IMR-90 (cell line): ENCODE measurements at regions not wholly inside any gene's neighbourhood (a gene's known extent, or its start where the extent isn't known, plus 50 kb on each side); places are given as distances from the start of the nearest gene placed in this dataset.

Experiments
- BHLHE40 ChIP-seq: fragments of 150-350 bp; IDR thresholded peaks from 2 replicates; pipeline ENCODE4 v1.6.1; 2016; ENCODE audit warnings: mild to moderate bottlenecking, low read depth, low read length
- CEBPB ChIP-seq: IDR thresholded peaks from 2 replicates; pipeline ENCODE4 v1.6.1; 2012; ENCODE audit warnings: low read depth, low read length, improper control_type of control experiment
- CHD1 ChIP-seq: IDR thresholded peaks from 2 replicates; pipeline ENCODE4 v1.6.1; 2012; ENCODE audit warnings: low read depth, low read length, improper control_type of control experiment
- FOS ChIP-seq: fragments of 150-350 bp; IDR thresholded peaks from 2 replicates; pipeline ENCODE4 v1.6.1; 2016; ENCODE audit warnings: low read depth, low read length
- MAFK ChIP-seq: IDR thresholded peaks from 2 replicates; pipeline ENCODE4 v1.6.1; 2012; ENCODE audit warnings: low read depth, low read length, improper control_type of control experiment
- MAZ ChIP-seq: IDR thresholded peaks from 2 replicates; pipeline ENCODE4 v1.6.1; 2012; ENCODE audit warnings: low read depth, mild to moderate bottlenecking, low read length, improper control_type of control experiment, moderate library complexity, borderline replicate concordance
- MXI1 ChIP-seq: IDR thresholded peaks from 2 replicates; pipeline ENCODE4 v1.6.1; 2012; ENCODE audit warnings: low read depth, mild to moderate bottlenecking, low read length, moderate library complexity, borderline replicate concordance
- POLR2A ChIP-seq: IDR thresholded peaks from 2 replicates; pipeline ENCODE4 v1.6.1; 2012; ENCODE audit warnings: mild to moderate bottlenecking, low read depth, low read length
- RFX5 ChIP-seq: IDR thresholded peaks from 2 replicates; pipeline ENCODE4 v1.8.0; 2012; ENCODE audit warnings: low read depth, mild to moderate bottlenecking, low read length, moderate library complexity
- SMC3 ChIP-seq: fragments of 150-350 bp; IDR thresholded peaks from 2 replicates; pipeline ENCODE4 v1.6.1; 2016; ENCODE audit warnings: low read depth, mild to moderate bottlenecking, antibody characterized with exemption, low read length, moderate library complexity
- TF ChIP-seq, protein P1 (sequence below): conservative IDR thresholded peaks from 2 replicates; pipeline ENCODE4 v1.5.1; 2012; ENCODE audit warnings: mild to moderate bottlenecking, low read depth, low read length, improper control_type of control experiment
- TF ChIP-seq, protein P2 (sequence below): fragments of 150-350 bp; IDR thresholded peaks from 2 replicates; pipeline ENCODE4 v1.6.1; 2017; ENCODE audit warnings: mild to moderate bottlenecking, antibody characterized with exemption, low read length, low read depth

DNA sequence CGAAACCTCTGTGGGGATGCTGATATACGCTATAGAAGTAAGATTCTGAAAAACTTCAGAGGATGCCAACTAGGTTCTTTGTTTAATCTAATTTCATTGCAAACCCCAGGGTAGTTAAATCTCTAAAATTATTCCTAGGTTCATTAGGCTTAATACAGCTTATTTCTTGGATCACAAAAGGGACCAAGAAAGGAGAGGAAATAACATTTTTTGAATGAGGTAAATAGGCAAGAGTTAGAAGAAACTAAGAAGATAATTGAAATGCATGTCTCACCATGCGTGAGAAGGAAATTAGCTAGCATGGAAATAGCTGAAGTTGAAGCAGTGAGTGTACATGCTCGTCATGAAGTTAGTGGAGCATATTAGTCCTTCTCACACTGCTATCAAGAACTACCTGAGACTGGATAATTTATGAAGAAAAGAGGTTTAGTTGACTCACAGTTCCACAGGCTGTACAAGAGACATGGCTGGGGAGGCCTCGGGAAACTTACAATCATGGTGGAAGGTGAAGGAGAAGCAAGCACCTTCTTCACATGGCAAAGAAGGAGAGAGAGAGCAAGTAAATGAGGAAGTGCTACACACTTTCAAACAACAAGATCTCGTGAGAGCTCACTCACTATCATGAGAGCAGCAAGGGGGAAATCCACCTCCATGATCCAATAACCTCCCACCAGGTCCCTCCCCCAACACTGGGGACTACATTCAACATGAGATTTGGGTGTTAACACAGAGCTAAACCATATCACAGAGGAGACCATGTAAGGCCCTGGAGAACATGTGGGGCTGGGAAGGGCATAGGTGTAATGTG lies 125.1 kb upstream of the OSMR start:
- TF ChIP-seq, protein P1, sequence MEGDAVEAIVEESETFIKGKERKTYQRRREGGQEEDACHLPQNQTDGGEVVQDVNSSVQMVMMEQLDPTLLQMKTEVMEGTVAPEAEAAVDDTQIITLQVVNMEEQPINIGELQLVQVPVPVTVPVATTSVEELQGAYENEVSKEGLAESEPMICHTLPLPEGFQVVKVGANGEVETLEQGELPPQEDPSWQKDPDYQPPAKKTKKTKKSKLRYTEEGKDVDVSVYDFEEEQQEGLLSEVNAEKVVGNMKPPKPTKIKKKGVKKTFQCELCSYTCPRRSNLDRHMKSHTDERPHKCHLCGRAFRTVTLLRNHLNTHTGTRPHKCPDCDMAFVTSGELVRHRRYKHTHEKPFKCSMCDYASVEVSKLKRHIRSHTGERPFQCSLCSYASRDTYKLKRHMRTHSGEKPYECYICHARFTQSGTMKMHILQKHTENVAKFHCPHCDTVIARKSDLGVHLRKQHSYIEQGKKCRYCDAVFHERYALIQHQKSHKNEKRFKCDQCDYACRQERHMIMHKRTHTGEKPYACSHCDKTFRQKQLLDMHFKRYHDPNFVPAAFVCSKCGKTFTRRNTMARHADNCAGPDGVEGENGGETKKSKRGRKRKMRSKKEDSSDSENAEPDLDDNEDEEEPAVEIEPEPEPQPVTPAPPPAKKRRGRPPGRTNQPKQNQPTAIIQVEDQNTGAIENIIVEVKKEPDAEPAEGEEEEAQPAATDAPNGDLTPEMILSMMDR: no peak
- no peak for TF ChIP-seq SMC3
- no peak for TF ChIP-seq POLR2A
- TF ChIP-seq CEBPB: no peak
- no peak for TF ChIP-seq RFX5
- TF ChIP-seq MAFK: no peak
- no peak for TF ChIP-seq MXI1
- TF ChIP-seq FOS: no peak
- no peak for TF ChIP-seq BHLHE40
- TF ChIP-seq, protein P2, sequence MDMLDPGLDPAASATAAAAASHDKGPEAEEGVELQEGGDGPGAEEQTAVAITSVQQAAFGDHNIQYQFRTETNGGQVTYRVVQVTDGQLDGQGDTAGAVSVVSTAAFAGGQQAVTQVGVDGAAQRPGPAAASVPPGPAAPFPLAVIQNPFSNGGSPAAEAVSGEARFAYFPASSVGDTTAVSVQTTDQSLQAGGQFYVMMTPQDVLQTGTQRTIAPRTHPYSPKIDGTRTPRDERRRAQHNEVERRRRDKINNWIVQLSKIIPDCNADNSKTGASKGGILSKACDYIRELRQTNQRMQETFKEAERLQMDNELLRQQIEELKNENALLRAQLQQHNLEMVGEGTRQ: no peak
- TF ChIP-seq CHD1: no peak
- TF ChIP-seq MAZ: no peak
